ENCODE measurements at regions not wholly inside any gene's neighbourhood (a gene's known extent, or its start where the extent isn't known, plus 50 kb on each side); places are given as distances from the start of the nearest gene placed in this dataset.
A peak's percentile ranks its signal among the peaks of the same experiment; 100 is the strongest.

- Histone ChIP-seq H3K27ac (ENCODE audit: extremely low read depth, low read depth, low read length) (no peak overlapping the region), H3K36me3 (ENCODE audit: control insufficient read depth, insufficient read depth, low read length) (no peaks in the 10 kb centered on the region), H2AFZ (ENCODE audit: low read depth, low read length) (no peak overlapping the region), H3K27me3 (ENCODE audit: control insufficient read depth in 2 of 2, insufficient read depth in 2 of 2, low read length in 2 of 2) (no peaks in the 10 kb centered on the region), H4K20me1 (replicated peaks; ENCODE audit: control insufficient read depth, insufficient read depth, low read length) (no peaks in the 10 kb centered on the region), H3K79me2 (ENCODE audit: control insufficient read depth, insufficient read depth, low read length) (no peaks in the 10 kb centered on the region), H3K9me3 (replicated peaks; ENCODE audit: control insufficient read depth, insufficient read depth, low read depth, low read length) (no peaks in the 10 kb centered on the region), H3K4me1 (replicated peaks in 1 of 2; ENCODE audit: control insufficient read depth in 2 of 2, insufficient read depth in 2 of 2, low read length in 2 of 2) (no peaks in the 10 kb centered on the region), H3K4me2 (ENCODE audit: insufficient read depth, low read length) (no peak overlapping the region), H3K9ac (ENCODE audit: insufficient read depth in 1 of 2, low read depth in 2 of 2, low read length in 2 of 2) (no peak overlapping the region), H3K4me3 (no peak overlapping the region), H3K9me1 (ENCODE audit: control insufficient read depth, insufficient read depth, low read length) (no peaks in the 10 kb centered on the region)
- no peak for FAIRE-seq
- ChIA-PET POLR2A (no interaction called here), CTCF (ENCODE audit: low intra/inter-chr PET ratio) (no interaction called here)
- no peak for ATAC-seq
- intact Hi-C loops (cut with micrococcal nuclease) (no loop called here), in situ Hi-C loops (cut with MboI) (no loop called here)
- no peak for DNase-seq (ENCODE audit: extremely low read depth in 1 of 4, low spot score in 3 of 4)
- WGBS (ENCODE audit: insufficient coverage, low coverage, missing lambda C conversion rate), result 0% methylated on average over 4 of the region's 4 CpGs
- TF ChIP-seq MAFK (IDR thresholded peaks at IDR 0.05; ENCODE audit: low read length) (peak; percentile 99), ZNF407 (IDR thresholded peaks at IDR 0.05; ENCODE audit: low read depth) (no peak), MAFG (tag; conservative IDR thresholded peaks at IDR 0.05) (peak; percentile 94), C11orf30 (IDR thresholded peaks at IDR 0.05; ENCODE audit: low read depth) (peak; percentile 91), ZNF316 (IDR thresholded peaks at IDR 0.05) (peak; percentile 93), MAFF (IDR thresholded peaks at IDR 0.05; ENCODE audit: low read length) (peak; percentile 98), SMARCA5 (IDR thresholded peaks at IDR 0.05) (no peak)
- BruUV-seq (replicated peaks), result no TSS peak
Observed at GRCh38 chr15:93771196-93772030, 459.9 kb upstream of the MCTP2 start.

All from K562 (cell line).